Kidney tubule cell (primary cell): ENCODE measurements at regions not wholly inside any gene's neighbourhood (a gene's known extent, or its start where the extent isn't known, plus 50 kb on each side); places are given as distances from the start of the nearest gene placed in this dataset.
A peak's percentile ranks its signal among the peaks of the same experiment; 100 is the strongest.
"Not testable (repeated sequence)": the region's sequence is repeated elsewhere in the genome, so short reads cannot be mapped to it uniquely, and the experiment has no call there.

ENCODE experiments used
- DNase-seq: peaks from one replicate; pipeline ENCODE4 v3.0.0-alpha.2; 2018; ENCODE audit warnings: low spot score

DNA sequence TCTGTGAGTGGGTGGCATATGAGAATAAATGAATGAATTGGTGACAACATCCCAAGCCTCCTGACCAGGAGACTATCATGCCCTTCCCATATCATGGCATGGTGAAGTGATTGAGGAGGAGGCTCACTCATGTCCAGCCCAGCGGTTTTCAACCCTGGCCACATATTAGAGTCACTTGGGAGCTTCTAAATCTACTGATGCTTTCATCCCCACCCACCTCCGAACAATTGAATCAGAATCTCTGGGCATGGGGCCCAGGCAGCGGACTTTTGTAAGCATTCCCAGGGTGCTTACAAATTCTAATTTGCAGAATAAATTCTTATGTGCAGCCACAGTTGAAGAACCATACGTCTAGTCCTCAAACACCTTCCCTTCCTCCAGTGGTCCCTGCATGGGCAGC is 81.7 kb upstream of the SEC11C start:
- DNase-seq = no peak

DNA sequence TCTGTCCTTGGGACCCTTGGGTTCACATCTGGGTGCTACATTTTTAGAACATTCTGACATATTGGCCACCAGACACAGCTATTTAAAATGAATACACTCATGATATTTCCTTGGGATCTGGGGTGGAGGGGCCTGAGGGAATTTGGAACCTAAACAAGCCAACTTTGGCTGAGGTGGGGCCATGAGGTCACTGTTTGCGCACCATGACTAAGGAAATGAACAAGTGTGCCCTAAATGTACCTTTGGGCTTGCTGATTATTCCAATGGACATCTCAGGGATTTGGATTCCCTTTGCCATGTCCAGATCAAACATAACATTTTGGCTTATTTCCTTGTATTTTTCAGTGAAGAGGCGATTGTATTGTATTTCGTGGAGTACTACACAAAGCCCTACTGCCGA is 80.5 kb upstream of the SEC11C start:
- DNase-seq = no peak

DNA sequence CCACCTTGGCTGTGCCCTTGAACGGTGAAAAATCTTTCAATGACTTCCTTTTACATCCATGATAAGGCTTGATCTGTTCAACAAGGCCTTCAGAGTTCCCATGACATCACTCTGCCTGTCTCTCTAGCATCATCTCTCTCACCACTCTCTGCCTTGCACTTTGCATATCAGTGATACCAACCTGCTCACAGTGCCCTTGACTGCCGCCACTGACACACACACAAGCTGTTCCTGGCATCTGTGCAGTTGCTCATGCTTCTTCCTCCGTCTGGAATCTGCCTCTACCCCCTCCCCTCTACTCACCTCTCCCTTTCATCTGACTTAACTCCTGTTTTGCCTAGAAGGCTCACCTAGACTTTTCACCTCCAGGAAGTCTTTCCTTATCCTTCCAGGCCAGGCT is 79.1 kb upstream of the SEC11C start:
- peak; percentile 52 for DNase-seq

DNA sequence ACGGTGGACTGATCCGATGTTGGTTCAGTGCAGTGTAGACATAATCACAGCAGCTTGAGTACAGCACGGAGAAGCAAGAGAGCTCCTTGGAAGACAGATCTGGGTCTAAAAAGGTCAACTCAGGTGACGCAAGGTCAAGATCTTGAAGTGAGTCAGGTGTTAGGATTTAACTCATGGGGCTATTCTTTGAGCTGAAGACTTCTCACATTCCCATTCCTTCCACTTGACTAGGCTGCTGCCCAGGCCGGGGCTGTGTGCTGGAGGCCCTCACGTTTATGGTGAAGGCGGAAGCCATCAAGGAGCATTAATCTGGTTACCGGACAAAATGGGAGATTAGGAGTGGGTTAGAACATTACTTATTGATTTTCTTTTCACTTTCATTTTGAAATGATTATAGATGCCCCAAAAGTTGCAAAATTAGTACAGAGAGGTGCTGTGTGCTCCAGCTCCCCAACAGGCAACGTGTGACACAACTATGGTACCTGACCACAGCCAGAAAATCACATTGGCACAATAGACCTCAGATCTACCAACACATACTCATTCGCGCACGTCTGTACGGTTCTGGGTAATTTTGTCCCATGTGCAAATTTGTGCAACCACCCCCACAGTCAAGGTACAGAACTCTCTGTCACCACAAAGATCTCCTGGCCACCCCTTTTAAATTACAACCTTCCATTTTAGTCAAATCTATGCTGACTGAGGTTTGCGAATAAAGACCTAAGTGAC is 77.6 kb upstream of the SEC11C start:
- DNase-seq = no peak

DNA sequence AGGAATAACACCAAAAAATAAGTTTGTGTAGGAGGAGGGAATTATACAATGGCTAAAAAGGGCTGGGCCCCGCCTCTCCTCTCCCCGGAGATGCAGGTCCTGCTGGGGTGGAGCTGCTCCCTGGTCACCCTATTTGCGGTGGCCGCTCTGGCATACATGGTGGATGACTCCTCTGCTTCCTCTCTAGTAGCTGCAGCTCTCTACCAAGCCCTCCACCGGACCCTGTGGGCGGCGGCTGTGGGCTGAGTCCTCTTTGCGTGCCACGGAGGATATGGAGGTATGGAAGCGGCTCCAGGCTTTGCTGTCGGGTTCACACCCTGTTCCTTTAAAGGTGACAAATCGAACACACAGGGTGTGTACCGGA is 77.1 kb upstream of the SEC11C start:
- DNase-seq = no peak

DNA sequence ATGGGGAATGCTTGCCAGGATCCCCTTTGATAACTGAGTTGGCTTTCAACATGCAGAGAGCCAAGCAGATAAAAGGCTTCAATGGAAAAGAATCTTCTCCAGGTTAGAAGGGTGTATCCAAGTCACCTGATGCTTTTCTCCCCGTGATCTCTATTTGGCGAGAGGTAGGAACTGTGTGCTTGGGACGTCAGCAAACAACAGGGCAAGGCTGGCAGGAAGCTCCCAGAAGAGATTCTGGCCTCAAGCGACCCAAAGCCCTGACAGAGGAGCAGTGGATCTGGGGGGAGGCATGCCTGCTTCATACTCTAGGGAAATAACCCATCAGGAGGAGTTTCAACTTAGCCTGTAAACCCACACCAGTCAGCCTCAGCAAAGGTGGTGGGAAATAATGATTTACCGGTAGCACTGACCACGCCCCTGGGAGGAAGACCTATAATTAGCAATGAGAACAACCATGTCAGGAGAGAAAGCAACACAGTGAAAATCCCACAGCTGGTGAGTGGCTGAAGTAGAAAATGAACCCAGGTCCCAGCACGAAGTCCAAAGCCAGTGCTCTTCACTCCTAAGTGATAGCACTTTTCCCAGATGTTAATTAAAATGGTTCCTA is 76.3 kb upstream of the SEC11C start:
- DNase-seq = no peak

DNA sequence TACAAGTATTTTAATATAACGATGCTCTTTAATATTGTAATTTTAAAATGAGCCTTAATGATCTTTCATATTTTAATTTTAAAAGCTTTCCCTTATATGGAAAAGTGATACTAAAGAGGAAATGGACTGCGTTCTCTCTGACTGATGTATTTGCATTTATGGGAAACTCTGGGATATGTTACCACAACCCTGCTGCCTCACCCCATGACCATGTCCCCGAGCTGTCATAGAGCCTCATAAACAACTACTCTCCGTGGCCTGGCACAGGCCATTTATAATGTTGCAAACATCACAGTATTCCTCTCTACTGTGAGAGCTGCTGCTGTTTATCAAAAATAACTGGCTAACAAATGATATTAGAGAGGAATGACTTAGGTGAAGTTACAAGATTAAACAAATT is 75.8 kb upstream of the SEC11C start:
- no peak for DNase-seq

DNA sequence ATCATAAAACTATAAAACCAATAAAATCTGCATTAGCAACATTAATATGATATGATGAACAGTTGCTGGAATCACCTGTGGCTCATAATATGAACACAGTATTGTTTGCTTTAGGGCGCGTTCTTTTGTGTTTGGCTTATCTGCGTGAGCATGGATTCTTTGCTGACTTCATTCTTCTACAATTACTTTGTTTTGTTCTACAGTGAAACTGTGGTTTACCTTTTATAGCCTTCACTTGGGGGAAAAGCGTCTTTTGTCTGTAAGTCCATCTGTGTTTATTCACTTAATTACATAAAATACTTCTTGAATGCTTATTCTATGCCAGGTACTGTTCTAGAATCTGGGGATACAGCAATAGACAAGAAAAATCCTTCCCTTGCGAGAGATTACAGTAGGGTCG is 74.0 kb upstream of the SEC11C start:
- no peak for DNase-seq

DNA sequence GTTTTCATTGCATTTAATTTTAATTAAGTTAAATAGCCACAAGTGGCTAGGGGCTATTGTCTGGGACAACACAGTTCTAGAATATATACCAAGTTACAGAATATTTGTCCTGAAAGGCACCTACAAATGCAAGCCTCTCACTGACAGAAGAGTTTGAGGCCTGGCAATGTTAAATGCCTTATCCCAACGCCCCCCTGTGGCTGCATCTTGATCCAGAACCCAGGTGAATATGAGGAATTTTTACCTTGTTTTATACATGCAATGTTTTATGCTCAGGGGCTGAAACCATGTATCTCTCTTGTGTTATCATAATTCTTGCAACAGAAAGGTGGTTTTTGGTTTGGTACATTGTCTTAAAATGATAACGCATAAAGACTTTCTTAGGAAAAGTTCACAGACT is 71.8 kb upstream of the SEC11C start:
- peak; percentile 52 for DNase-seq

DNA sequence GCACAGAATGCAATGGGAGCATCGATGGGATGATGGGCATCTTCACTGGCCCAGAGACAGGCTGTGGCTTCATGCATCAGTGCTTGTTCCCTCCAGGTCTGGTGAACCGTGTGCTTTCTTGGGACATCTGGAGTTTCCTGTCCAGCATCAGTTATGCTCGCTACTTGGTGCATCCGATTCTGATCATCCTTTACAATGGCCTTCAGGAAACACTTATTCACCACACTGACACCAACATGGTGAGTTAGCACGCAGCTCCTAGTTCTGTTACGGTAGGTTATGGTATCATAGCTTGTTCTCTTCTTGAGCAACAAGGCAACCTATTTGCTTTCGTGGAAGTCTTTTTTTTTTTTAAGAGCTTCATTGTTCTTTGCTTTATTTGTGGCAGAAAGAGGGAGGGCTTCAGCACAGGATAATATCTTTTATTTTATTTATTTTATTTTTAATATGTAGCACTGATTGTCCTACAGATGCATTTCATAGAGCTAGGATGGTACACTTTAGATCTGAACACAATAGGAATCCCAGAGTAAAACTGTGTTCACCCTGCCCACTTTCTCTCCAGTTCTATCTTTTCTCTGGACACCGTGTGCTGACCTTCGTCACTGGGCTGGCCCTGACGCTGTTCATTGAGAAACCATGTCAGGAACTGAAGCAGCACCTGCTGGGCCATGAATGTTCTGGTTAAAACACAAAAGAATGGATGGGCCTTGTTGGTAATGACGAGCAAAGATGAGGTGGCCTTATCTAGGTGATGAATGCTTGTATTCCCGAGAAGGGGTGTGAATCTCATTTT is 71.2 kb upstream of the SEC11C start:
- DNase-seq = no peak

DNA sequence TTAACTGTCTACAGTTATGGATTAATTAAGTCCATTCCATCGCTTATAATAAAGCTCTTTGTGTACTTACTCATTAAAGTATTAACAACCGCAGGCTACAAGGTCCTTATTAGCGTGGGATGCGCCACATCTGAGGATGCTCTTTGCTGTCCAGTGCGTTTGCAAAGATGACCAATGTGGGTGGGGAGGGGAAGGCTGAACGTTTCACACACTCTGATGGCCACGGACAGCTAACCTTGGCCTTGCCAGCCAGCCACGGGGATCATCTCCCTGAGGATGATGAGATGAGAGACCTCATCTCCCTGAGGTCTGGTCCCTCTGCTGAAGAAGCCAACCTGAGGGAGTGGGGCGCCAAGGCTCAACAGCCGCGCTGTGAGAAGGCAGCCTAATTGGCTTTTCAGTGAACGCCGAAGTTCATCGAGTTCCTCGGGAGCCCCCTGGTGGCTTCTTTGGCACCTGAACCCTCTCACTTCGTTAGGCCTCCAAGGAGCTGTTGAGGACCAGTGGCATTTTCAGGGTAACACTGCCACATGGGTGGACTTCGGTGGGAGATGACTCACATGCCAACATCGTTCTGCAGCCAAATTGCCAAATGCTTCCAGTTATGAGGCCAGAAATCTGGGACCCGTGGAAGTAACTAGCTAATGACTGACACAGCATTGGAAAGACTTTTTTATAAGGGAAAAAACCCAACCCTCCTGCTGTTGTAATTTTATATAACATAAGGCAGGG is 69.3 kb upstream of the SEC11C start:
- peak; percentile 81 for DNase-seq

DNA sequence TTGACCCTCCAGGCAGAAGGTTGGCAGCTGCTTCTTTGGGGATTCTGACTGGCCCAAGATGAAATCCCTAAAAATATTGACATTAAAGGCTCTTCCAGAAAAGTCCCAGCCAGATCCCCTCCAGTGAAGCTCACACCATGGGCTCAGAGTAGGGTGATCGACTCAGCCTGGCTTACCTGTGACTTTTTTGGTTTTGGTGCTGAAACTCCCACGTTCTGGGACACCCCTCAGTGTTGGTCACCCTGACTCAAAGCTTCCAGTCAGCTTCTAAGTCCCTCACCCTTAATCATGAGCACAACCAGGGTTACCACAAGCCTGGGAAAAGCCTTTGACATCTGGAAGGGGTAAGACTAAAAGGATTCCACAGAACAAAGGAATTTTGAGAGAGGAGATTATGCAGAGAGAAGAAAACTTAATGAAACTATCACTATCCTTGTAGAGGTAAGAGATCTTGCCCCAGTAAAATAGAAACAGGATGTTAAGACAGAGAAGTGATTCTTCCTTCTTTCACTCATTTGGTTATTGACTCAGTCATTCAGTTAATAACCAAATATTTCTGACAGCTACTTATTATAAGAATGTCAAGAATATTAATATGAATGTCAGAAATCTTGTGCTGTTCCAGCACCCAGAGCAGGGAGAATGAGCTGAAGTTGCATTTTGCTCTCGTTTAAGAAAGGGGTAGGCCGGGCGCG is 66.8 kb upstream of the SEC11C start:
- no peak for DNase-seq

DNA sequence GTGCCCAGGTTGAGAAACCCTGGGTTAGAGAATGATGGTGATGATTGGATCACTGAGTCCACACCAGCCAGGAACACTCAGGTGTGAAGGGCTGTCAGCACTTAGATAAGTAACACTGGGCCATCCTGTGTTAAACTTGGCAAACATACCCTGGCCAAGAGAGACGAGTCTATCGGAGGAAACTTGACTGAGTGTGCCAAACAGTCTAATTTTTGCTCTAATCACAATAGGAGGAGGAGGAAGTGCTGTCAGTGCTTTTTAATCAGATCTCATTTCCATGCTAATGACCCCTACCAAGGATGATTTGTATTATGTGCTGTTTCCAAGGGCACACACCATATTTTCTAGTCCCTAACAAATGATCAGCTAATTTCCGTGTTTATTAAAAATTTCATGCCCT is 63.8 kb upstream of the SEC11C start:
- DNase-seq = no peak

DNA sequence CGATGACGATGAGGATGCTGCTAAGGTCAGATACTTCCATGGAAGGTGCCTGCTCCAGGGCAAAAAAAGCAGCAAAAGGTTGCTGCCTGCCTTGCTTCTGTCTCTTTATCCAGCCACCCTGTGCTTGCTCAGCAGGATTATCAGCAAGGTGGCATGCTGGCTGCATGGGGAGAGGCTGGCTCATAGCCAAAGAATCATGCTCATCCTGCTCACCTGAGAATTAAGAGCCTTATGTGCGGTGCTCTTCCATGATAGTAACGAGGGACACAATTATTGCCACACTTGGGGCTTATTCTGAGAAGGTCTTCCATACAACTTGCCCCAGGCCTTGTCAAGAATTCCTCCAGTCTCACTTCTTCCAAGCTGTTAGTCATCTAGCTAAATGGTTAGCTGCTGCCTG is 60.4 kb upstream of the SEC11C start:
- no peak for DNase-seq

DNA sequence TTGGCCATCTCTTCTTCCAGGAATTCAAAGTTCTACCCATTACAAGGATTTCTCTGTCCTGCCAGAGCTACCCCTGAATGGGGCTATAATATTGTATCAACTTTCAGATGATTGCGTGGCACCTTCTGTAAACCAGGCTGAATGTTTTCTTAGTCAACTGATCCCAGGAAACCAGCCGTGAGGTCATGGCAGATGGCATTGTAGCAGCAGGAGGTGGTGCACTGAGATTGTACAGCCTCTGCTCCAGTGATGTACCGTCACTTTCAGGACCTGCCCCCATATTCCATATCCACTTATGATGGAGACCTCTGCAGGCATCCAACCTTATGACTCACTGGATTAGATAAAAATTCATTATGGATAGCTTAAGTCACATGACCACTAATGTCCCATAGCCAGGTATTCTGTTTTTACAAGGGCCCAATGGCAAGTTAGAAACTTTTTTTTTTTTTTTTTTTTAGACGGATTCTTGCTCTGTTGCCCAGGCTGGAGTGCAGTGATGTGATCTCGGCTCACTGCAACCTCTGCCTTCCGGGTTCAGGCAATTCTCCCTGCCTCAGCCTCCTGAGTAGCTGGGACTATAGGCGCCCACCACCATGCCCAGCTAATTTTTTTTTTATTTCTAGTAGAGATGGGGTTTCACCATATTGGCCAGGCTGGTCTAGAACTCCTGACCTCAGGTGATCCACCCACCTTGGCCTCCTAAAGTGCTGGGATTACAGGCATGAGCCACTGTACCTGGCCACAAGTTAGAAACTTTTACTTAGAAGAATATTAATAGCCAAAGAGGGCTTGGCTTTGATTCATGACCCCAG is 59.8 kb upstream of the SEC11C start:
- DNase-seq = not testable (repeated sequence)

DNA sequence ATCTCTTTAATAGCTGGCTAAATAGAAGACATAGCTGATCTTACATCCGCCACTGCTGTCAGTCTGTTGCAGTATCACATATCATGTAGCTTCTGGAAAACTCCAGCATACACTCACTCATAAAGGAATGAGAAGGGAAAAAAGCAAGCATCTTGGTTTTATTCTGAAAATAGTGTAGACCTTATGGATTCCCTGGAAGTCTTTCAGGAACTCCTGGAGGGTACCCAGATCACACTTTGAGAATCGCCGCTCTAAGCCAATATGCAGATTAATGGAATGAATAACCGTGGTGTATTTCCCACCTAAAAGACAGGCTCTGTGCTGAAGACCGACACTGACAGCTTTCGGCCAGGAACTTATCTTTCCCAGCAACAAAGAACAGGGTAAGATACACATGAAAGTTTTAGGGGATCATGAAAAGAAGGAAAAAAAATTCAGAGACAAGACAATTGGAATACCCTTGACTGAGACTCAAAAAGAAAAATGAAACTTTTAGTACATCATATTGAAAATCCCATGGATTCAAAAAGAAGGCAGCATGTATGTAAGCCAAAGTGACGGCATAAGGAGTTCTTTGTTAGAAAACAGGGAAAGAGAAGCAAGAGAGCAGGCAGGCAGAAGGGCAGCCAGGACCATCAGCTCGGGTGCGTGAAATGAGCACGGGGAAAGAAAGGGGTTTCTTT is 56.4 kb upstream of the SEC11C start:
- no peak for DNase-seq

DNA sequence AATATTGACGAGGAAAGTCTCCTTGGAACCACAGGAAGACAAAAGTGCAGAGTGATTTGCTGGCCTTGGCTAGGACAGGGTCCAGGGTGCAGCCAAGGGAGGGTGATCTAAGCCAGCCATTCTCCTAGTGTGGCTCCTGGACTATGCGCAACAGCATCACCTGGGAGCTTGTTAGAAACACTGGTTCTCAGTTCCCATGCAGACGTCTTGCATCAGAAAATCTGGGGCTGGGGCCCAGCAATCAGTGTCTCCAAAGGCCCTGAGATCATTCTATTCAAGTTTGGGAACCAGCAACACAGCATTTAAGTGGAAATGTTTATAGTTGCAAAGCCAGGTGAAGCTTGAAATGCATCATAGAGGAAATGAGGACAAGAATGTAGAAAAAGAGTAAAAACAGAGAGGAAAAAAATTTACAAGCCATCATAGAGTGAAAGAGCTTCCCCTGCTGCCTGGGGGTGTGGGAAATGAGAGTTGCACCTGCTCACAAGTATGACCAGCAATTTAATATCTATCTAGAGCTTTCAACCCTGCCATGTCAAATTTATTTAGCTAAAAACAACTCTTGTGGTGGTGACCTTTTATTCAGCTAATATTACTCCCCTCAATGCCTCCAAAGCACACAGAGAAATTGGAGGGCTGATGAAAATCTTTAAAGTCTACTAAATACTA is 54.4 kb upstream of the SEC11C start:
- DNase-seq = no peak

DNA sequence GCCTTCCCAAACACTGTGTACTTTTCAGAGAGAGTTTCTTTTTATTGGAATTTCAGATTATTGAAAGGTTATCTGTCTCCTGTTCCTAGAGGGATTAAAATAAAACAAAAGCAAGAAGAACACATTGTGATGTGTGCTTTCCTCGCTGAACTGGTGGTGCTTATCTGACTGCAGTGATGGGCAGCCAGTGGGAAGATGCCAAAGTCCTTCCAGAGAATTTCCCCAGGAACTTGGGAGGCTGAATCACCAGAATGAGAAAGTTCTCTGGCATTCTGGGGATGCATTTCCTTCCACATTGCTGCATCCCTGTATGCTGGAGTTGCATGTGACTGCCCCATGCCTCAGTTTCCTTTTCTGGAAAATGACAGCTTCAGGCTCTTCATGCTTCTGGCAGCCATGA is 53.9 kb upstream of the SEC11C start:
- DNase-seq = peak; percentile 77

DNA sequence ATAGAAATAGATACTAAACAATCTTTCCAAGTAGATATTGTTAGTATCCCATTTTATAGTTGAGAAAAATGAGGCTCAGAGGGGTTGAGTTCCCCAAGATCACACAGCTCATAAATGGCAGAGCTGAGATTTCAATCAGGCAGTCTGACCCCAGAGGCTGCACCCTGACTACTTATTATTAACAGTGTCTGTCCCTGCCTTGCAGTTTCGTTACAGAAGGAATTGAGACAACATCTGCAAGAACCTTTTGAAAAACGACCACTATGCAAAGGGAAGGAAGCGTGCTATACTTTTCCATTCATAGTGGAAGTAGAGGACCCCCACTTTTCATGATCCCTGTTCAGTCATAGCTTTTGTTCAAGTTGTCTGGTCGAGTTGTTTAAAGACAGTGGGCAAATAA is 53.2 kb upstream of the SEC11C start:
- no peak for DNase-seq

DNA sequence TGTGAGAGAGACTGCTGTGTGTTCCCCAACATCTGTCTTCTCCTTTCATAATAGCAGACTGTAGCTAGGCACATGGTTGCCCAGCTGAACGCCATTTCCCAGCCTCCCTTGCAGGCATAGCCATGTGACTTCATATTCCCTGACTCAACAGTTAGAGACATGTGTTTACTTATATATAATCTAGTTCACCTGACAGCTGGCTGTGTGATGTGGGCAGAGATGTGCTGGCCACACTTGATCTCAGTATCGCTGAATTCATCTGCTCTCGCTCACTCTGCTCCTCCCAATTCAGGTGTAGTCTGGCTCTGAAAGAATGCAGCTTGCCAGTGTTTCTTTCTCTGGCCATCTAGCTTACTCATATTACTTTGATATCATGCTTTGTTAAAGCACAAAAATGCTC is 52.3 kb upstream of the SEC11C start:
- peak; percentile 33 for DNase-seq
